ENCODE measurements at regions not wholly inside any gene's neighbourhood (a gene's known extent, or its start where the extent isn't known, plus 50 kb on each side); places are given as distances from the start of the nearest gene placed in this dataset.

DNA sequence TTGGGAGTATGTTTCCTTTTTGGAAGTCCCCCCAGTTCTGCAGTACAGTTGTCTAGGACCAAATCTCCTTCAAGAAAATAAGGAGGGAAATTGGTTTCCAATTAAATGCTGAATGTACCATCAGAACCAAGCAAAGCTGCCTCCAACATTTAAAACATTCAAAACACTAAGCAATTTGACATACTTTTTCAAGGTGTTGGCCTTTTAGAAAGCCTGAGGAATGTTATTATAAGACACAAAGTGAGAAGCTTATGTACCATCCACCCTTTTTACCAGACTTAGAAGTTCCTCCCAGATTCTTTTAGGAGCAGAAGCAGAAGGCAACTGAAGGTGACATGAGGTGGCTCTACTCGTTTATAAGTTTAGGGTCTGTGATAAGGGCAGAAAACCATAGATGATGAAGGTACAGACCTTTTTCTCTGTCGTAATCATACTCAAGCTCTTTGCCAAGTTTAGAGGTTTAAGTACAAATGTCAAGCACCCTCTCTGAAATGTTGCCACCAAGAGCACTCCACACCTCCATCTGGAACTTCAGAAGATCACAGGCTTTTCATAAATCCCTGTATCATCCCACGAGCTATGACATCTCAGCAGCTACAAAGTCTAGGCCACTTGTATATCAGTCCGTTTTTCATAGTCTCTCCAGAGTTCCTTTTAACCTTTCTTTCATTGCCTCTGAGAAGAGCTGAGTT lies 282.5 kb upstream of the THBS1 start:
- no peak for DNase-seq

DNA sequence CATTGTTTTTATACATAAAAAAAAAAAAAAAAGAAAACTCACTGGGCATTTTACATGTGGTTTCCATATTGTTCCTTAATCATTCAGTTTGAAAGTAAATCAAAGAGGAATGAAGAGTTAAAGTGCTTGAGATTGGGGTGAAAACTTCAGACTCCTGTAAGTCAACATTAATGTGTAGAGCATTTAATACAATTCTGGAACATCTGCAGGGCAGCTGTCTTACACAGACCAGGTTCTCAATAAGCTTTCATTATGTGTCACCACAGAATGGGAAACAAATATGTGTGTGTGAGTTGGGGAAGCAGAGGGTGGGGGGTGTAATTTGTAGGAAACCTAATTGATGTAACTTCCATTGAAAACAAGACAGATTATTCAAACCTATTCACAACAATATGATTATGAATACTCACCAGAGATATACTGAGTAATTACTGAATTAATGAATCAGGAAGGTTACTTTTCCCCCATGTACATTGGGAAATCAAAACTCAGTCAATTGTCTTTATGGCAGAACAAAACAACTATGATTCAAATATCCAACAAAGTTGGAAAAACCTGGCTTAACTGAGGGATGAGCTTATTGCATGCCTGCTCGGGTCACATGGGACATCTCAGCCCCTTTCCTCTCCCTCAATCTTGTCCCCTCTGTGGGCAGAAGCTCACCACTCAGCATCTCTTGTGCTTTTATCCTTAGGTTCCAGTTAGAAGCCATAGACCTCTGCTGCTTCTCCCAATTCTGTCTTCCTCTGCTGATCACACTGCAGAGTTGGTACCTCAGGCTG lies 281.2 kb upstream of the THBS1 start:
- no peak for DNase-seq

DNA sequence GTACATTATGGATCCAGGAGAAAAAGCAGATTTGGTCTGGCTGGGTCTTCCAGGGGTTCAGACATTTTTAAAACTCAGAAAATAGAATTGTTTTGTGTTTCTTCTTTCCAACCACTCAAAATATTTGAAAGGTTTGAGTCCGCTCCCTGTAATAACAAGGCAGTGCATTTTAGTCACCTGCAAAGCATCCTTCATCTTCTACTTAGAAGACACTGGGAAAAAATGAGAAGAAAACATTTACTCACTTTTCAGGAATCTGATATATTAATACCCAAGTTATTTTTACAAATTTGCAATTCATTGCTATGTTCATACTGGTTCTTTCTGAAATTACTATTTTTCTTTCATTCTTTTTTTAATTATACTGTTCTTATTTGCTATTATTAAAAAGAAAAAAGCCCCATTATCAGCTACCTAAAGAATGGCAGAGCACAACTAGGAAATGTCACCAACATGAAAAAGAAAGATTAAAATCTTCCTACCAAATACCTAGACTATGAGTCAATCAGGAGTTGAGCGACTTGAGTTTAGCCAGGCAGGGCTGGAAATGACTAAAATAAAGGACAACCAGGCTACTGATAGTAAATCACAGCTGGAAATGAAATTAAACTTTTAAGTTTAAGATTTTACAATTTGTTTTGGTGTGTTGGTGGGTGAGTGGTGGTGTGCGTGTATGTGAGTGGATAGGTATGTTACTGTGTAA lies 280.3 kb upstream of the THBS1 start:
- DNase-seq: no peak

DNA sequence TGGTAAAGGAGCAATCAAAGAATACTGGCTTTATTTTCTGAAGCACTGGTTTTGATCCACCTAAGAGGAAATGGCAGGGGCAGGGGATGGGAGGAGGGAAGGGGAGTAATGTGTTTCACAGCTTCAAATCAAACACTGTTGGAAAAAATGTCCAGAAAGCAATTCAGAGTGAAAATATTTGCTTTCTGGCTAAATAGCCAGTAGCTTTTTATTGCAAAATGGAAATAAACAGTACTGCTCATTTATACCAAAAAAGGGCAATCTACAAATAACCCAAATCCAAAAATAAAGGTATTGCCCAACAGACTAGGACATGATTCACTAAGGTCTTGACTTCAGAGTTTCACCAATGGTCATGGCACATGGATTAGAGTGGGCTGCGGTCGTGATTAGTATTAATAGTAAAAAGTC lies 279.3 kb upstream of the THBS1 start:
- no peak for DNase-seq

DNA sequence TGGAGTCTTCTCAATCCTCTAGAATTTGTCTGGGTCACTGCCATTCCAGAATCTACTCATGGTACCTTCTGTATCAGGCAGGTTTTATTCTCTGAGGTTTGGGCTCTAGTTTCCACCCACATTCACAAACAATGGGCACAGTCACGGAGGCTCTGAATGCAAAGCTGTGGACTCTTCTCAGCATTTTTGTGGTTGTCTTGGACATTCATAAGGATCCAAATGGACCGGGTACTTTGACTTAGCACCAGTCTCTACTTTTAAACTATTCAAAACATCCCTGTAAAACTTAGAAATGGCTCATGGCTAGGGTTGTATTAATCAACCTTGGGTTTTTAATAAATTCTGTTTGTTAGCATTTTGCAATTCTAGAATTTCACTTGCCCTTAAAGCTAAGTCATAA lies 277.9 kb upstream of the THBS1 start:
- no peak for DNase-seq

GRCh38 chr15:39304201-39304841 lies 276.6 kb upstream of the THBS1 start:
- DNase-seq: no peak

GRCh38 chr15:39304931-39305728 lies 275.7 kb upstream of the THBS1 start:
- no peak for DNase-seq

- DNase-seq: no peak
Measured at GRCh38 chr15:39310633-39311032, 270.2 kb upstream of the THBS1 start.

GRCh38 chr15:39312984-39313383 lies 267.9 kb upstream of the THBS1 start:
- peak in 1 of 2 donors; percentile 68 for DNase-seq

- DNase-seq: no peak
Measured at GRCh38 chr15:39313467-39313866, 267.4 kb upstream of the THBS1 start.

DNA sequence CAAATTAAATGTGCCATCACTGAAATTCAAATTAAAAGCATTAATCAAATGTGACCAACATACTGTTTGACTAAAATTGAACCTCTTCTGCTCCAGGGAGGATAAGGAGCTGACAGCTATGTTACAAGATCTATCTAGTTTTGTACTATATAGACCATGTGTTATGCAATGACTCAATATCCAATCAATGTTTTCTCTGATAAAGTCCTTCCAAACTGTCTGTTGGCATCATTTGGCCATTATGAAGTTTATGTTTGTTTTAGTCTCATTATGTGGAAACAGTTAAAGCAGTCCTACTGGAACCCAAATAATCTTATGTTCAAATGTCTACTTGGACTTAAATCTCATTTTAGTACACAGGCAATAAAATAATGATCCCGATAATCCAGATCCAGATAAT lies 267.0 kb upstream of the THBS1 start:
- no peak for DNase-seq

DNA sequence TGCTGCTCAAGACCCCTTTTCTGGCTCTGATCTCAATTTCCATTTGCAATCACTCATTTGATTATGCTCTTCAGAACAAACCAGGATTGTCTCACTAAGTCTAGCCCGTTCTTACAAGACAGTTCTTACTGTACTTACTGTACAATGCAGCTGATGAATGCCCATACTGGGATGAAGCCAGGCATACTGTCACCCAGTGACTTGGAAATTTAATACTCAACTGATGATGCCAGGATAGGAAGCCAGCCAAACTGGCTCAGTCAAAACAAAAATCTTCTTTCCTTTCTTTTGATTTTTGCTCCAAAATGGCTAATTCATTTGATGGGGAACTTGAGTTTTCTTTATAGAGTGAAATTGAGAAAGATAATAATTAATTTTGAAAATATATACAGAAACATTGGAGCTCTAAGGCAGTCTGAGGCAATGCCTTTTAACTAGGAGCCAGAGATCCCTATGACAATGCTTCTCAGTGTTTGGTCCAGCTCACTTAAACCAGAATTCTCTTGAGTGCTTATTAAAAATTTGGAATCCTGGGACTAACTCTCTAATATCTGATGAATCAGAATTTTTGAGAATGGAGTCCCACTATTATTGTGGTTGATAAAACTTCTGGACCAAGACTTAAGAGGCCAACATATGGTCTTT lies 265.6 kb upstream of the THBS1 start:
- DNase-seq: no peak

DNA sequence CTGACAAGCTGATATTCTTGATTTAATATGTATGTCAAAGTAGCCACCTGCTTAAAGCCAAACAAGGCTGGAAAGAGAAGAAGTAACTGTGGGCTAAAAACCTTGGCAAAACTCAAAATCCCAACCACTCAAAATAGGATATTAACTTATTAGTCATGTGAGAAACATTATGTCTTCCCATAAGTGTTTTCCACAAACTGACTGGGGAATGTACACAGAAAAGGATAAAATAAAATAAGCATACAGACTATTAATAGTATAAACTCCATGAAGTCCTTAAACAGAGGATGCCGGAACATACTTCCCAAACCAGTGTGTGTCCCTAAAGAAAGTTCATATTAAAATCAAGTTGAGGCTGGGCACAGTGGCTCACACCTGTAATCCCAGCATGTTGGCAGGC lies 263.7 kb upstream of the THBS1 start:
- DNase-seq: no peak

DNA sequence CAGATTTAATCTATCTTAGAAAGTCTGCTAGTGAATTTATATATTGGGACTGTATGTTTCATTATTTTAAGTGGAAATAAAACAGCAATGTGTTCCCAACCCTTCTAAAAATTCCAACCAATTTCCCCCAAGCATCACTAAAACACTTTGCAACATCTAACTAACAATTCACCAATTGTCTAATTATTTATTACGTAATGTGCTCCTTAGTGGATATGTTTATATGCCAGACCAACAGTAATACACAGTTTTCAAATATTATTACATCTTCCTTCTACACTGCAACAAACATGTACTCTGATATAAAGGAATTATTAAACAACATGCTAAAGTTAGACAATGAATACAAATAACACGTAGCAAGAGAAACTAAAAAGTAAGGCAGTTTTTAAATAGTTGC lies 262.6 kb upstream of the THBS1 start:
- DNase-seq: no peak

- DNase-seq: no peak
Measured at GRCh38 chr15:39320355-39320754, 260.5 kb upstream of the THBS1 start.

GRCh38 chr15:39320886-39321285 lies 260.0 kb upstream of the THBS1 start:
- DNase-seq: no peak

GRCh38 chr15:39321977-39322376 lies 258.9 kb upstream of the THBS1 start:
- no peak for DNase-seq

- DNase-seq: no peak
Measured at GRCh38 chr15:39323157-39323556, 257.7 kb upstream of the THBS1 start.

- DNase-seq: no peak
Measured at GRCh38 chr15:39323706-39324105, 257.2 kb upstream of the THBS1 start.

- DNase-seq: no peak
Measured at GRCh38 chr15:39326306-39326975, 254.4 kb upstream of the THBS1 start.

GRCh38 chr15:39327005-39327730 lies 253.7 kb upstream of the THBS1 start:
- DNase-seq: no peak
